ENCODE measurements at regions not wholly inside any gene's neighbourhood (a gene's known extent, or its start where the extent isn't known, plus 50 kb on each side); places are given as distances from the start of the nearest gene placed in this dataset.

- TF ChIP-seq, protein P1, sequence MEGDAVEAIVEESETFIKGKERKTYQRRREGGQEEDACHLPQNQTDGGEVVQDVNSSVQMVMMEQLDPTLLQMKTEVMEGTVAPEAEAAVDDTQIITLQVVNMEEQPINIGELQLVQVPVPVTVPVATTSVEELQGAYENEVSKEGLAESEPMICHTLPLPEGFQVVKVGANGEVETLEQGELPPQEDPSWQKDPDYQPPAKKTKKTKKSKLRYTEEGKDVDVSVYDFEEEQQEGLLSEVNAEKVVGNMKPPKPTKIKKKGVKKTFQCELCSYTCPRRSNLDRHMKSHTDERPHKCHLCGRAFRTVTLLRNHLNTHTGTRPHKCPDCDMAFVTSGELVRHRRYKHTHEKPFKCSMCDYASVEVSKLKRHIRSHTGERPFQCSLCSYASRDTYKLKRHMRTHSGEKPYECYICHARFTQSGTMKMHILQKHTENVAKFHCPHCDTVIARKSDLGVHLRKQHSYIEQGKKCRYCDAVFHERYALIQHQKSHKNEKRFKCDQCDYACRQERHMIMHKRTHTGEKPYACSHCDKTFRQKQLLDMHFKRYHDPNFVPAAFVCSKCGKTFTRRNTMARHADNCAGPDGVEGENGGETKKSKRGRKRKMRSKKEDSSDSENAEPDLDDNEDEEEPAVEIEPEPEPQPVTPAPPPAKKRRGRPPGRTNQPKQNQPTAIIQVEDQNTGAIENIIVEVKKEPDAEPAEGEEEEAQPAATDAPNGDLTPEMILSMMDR (IDR thresholded peaks at IDR 0.05; ENCODE audit: insufficient read depth, low read length, missing control alignments), result no peak
- DNase-seq (ENCODE audit: low read depth, low spot score), result no peak
- ChIA-PET POLR2A (no interaction called here), CTCF (interaction anchor here (1.0 to 2.1 kb wide), 7 partner anchors 8 to 109 kb away, joined by 3 to 7 read pairs (median 3); partner anchors contain the start of gene IL12A)
- H3K4me3 ChIP-seq (ENCODE audit: low read depth, low read length), result no peak overlapping the region
Observed at GRCh38 chr3:159937561-159938166, 51.0 kb upstream of the IL12A start.

DNA sequence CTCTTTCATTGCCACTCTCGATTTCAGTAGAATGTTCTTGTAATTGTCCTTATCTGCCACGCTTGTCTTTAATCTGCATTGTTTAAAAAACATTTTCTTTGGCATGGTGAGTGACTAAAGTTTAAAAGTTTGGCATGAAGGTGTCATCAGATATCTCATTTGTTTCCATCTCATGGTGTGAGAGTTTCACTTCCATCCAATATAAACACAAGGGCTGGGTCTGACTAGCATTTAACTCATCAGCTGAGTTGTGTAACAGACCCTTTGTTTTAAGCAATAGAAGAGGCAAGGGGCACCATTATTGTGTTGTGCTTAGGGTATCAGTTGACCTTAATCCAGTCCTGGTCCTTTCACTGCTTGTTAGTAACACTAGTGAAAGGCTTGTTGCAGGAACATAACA is 49.9 kb upstream of the IL12A start:
- ChIA-PET CTCF (interaction anchor here (1.2 to 2.1 kb wide), 5 partner anchors 9 to 67 kb away, joined by 3 to 7 read pairs (median 6); partner anchors contain the start of gene IL12A), POLR2A (no interaction called here)
- DNase-seq (ENCODE audit: low read depth, low spot score), result no peak
- TF ChIP-seq, protein P1 (IDR thresholded peaks at IDR 0.05; ENCODE audit: insufficient read depth, low read length, missing control alignments), result no peak
- H3K4me3 ChIP-seq (ENCODE audit: low read depth, low read length), result no peak overlapping the region

Measured in AG04449 (cell line).